IPS DF 4.7 (cell line): ENCODE measurements at regions not wholly inside any gene's neighbourhood (a gene's known extent, or its start where the extent isn't known, plus 50 kb on each side); places are given as distances from the start of the nearest gene placed in this dataset.

Experiments used
- DNase-seq: peaks from one replicate; pipeline ENCODE4 v3.0.0-alpha.2; 2013; ENCODE audit warnings: low spot score; ENCODE audit errors: extremely low read depth

GRCh38 chr2:59490994-59491393 lies 1062.5 kb downstream of the BCL11A start:
- no peak for DNase-seq

DNA sequence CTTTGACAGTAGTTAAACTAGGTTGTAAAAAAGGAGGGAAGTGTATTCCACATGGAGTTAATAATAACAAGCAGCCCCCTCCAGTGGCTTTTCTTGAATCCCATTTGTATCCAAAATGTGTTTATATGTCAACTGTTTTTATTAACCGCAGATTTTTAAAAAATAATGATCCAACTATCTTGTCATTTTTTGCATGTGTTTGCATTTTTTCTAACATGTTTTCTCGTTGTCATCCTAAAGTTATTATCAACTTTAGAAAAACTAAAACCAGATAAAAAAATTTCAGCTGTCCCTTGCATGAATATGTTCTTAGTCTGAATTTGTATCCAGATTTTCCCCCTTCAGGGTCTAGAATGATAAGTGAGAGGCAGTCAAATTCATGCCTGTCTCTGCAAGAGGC lies 1063.3 kb downstream of the BCL11A start:
- DNase-seq: no peak

DNA sequence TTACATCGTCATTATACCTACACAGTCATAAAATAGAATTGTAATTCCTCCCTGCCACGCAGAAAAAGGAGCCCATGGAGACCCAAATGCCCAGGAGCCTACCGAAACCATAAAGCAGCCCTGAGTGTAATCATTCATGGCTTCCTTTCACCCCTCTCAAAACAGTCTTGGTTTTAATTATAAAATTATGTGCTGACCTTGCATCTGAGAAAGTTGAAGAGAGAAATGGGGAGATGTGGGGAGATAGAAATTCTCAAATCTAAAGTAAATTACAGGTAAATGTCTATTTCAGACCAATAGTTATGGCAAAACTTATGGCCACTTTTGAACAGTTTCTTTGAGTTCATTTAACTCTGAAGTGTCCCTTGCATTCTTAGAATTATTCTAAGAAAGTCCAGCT lies 1068.8 kb downstream of the BCL11A start:
- no peak for DNase-seq

- DNase-seq: no peak
These were observed 1090.0 kb downstream of the BCL11A start for GRCh38 chr2:59463426-59463825.

DNA sequence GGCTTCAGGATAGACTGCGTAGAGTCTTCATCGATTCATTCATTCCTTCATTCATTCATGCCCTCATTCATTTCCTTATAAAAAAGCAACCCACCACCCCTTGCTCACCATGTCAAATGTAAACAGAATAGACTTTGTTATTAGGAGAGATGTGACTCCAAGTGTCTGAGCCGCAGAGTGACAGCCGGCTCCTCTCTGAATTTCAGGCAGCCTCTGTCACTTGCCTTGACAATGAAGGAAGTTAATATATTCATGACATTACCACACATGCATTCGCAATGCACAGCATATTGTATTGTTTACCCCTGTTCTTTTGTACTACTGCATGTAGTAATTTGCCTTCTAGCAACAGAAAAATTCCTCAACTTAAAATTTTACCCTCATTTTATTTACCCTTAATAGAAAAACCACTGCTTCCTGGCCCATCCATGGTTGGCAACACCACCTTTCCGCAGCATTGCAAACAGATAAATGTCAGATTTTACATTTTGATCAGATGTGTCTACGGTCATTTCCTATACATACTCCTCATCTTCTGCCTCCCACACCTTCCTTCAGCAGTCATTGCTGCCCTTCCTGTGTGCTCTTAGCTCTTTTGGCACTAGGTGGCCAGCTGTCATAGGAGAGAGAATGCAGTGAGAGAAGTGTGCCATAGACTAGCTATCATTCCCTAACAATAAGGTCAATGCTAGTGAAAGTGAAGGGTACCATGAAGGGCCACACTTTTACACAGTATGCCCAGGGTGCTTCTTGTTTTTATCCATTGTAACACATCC lies 1090.8 kb downstream of the BCL11A start:
- DNase-seq: no peak

GRCh38 chr2:59461127-59461526 lies 1092.3 kb downstream of the BCL11A start:
- DNase-seq: no peak

- no peak for DNase-seq
These were observed 1094.7 kb downstream of the BCL11A start for GRCh38 chr2:59458800-59459199.

- DNase-seq: no peak
These were observed 1097.2 kb downstream of the BCL11A start for GRCh38 chr2:59456285-59456684.

DNA sequence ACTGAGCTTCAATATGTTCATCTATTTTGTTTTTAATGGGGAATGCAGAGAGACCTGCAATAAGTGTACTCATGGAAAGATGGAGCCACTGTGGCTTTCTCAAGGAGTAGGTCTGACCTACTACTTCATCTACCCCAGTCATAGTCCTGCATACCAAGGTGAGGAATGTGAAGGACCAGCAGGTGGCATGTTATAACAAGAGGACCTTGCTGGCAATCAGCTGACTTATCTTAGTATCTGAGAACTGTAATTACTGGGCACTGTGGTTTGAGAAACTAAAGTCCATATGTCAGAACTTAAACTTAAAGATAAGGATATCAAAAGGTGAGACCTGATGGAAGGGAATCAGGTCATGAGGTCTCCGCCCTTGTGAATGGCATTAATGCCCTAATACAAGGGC lies 1104.2 kb downstream of the BCL11A start:
- no peak for DNase-seq

DNA sequence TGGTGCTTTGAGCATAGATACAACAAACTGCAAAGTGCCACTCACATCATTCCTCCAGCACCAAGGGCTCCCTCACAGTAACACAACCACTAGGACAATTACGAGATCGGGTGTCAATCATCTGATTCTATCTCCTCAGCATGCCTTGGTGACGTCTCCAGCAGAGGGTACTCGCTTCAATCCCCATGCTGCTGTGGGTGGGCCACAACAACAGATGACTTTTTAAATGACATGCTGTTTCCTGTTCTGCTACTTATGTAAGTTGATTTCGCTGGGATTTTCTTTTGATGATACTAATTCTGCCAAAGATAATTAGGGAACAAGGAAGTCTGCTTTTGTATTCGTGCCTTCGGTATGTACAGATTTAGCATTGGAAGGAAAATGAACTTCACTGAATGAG lies 1113.0 kb downstream of the BCL11A start:
- DNase-seq: no peak

GRCh38 chr2:59435635-59436034 lies 1117.8 kb downstream of the BCL11A start:
- DNase-seq: no peak

- DNase-seq: no peak
These were observed 1124.5 kb downstream of the BCL11A start for GRCh38 chr2:59428940-59429339.

- no peak for DNase-seq
These were observed 1125.5 kb downstream of the BCL11A start for GRCh38 chr2:59427980-59428379.

GRCh38 chr2:59425247-59425646 lies 1128.2 kb downstream of the BCL11A start:
- DNase-seq: no peak

DNA sequence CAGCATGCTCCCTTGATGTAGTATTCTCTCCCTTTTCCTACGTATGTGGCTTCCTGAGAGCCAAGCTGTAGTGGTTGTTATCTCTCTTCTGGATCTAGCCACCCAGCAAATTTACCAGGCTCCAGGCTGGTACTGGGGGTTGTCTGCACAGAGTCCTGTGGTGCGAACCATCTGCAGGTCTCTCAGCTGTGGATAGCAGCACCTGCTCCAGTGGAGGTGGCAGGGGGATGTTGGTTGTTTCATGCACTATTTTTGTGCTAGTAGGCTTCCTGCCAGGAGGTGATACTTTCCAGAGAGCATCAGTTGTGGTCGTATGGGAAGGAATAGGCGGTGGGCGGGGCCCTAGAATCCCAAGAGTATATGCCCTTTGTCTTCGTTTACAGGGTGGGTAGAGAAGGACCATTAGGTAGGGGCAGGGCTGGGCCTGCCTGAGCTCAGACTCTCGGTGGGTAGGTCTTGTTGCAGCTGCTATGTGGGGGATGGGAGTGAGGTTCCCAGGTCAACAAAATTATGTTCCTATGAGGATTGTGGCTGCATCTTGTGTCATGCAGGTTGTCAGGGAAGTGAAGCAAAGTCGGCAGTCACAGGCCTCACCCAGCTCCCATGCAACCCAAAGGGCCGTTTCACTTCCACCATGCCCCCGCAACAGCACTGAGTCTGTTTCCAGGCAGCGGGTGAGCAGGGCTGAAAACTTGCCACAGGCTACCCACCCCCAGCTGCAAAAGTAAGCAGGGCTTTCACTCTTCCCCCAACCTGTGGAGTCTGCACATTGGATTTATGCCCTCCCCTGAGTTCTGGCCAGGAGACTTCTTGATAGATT lies 1139.5 kb downstream of the BCL11A start:
- no peak for DNase-seq

DNA sequence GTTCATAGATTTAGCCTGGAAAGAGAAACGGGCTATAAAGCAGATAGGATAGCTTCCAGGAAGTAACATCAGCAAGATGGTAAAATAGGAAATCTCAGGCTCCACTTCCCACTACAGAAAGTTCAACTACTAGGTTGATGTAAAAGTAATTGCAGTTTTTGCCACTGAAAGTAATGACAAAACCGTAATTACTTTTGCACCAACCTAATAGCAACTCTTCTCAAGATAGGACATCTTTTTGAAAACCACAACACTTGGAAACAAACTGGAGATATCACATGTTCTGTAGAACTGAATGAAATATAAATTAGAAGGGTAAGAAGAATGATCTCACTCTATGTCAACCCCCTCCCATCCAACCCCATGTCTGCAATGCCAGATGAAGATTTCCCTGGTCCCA lies 1154.3 kb downstream of the BCL11A start:
- DNase-seq: no peak

- DNase-seq: no peak
These were observed 1155.4 kb downstream of the BCL11A start for GRCh38 chr2:59398081-59398480.

DNA sequence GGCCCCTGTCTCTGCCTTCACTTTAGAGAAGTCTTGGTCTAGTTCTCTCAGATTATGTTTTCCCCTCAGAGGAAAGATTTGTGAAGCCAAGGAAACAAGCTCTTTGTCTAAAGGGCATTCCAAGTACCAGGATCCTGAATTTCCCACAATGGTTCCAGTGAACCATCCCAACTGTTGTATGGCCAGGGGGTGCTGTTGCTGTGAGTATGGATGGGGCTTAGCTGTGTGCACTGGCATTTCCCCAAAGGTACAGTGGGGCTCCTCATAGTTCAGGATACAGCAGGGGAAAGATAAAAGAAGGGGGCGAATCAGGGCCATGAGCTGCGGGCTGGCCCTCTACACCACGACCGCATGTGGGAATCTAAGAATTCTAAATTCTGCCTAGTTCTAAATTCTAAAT lies 1154.0 kb upstream of the FANCL start:
- DNase-seq: no peak

DNA sequence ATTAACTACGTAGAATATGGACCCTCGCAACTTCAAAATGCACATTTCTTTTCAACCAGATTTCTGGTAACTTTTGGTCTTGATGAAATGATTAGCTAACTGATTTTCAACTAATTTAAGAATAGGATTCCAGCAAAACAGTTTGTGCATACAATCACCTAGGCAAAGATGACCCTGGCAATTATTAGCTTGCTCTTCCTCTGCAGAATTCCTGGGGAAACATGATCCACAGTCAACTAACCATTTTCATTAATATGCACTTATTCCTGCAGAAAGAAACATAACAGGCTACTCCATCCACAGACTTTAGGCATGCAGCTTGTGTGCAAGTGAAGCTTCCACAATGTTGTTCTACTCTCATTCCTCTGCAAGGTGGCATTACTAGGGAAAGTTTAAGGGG lies 1150.8 kb upstream of the FANCL start:
- DNase-seq: no peak

- no peak for DNase-seq
These were observed 1149.5 kb upstream of the FANCL start for GRCh38 chr2:59390581-59390980.

GRCh38 chr2:59389240-59389639 lies 1148.1 kb upstream of the FANCL start:
- no peak for DNase-seq

DNA sequence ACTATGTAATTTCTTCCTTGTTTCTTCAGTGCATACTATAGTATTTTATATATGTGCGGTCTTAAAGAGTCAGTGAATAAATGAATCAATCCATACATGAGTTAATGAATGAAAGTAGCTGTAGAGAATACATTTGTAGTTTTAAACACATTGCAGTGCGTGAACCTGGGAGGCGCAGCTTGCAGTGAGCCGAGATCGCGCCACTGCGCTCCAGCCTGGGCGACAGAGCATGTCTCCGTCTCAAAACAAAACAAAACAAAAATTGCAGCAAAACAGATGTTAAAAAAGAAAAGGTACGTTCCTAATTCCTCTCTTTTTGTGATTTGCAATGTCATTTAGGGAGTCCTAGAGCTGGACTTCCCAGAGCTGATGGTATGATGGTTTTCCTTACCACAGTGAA lies 1144.8 kb upstream of the FANCL start:
- DNase-seq: no peak

DNA sequence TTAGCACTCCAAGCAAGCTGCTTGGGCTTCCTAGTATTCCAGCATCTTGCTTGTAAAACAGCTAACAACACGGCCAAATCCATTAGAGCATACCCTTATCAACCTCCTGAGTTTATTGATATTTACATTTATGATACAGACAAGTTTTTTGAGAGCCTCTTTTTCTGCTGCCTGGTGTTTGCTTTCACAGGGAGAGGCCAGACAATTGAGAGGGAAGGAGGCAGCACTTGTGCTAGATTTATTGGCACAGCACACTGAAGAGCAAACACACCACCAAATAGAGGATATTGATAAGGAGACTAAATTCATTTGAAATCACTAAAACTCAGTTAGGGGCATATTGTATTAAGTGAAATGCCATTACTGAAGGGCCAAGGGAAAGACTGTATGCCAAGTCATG lies 1142.3 kb upstream of the FANCL start:
- no peak for DNase-seq
